ENCODE measurements at regions not wholly inside any gene's neighbourhood (a gene's known extent, or its start where the extent isn't known, plus 50 kb on each side); places are given as distances from the start of the nearest gene placed in this dataset.

DNA sequence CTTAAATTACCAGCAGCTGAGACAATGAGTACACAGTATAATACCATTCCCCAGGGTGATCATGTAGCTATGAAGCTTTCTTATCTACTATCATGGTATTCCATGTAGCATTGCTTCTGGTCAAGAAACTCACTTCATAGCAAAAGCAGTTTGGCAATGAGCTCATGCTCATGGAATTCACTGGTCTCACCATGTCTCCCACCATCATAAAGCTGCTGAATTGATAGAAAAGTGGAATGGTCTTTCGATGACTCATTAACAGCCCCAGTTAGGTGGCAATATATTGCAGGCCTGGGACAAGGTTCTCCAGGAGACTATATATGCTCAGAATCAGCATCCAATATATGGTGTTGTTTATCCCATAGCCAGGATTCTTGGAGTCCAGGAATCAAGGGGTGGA, 553.7 kb downstream of the FOXG1 start:
- TF ChIP-seq POLR2A (IDR thresholded peaks at IDR 0.05; ENCODE audit: low read length) (no peak), GATA1 (IDR thresholded peaks at IDR 0.05; ENCODE audit: low read depth, low read length) (no peak)
